NCI-H2029 (cell line): ENCODE measurements at regions not wholly inside any gene's neighbourhood (a gene's known extent, or its start where the extent isn't known, plus 50 kb on each side); places are given as distances from the start of the nearest gene placed in this dataset.
"Not testable (repeated sequence)": the region's sequence is repeated elsewhere in the genome, so short reads cannot be mapped to it uniquely, and the experiment has no call there.

Source experiments
- DNase-seq: peaks from one replicate; lab custom pipeline; 2025; lab: John Stamatoyannopoulos, UW

DNA sequence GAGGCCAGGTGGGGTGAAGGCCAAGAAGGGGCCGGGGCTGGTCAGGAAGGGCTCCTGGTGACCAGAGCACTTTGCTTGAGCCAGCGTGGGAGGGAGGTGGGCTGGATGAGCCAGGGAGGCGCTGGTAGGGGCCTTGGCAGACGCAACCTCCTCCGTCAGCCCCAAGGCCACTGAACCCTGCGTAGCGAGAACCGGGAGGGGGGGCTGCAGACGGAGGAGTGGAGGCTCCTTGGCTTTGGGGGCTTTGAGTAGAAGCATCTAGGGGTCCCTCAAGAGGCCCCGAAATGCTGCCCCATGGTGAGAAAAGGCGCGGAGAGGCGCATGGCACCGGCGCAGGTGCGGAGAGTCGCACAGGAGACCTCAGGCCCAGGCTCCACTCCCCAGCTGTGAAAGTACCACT is 1888.0 kb upstream of the CDH9 start:
- no peak for DNase-seq

DNA sequence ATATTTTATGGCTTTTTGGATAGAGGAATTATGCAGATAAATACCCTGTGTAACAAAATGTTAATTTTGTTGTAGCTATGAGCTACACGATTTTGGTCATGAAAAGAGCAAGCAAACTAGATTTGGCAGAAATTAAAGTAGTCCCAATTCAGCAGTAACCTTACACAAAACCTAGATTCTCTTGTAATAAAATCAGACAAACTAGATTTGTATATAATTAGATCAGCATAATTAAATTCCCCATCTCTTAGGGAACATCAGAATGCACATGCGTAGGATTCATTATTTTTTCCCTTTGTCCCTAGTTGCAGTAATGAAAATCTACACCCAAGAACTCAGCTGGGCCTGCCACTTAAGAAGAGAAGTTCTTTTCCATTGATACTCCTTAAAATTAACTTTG is 1879.2 kb upstream of the CDH9 start:
- DNase-seq: no peak

DNA sequence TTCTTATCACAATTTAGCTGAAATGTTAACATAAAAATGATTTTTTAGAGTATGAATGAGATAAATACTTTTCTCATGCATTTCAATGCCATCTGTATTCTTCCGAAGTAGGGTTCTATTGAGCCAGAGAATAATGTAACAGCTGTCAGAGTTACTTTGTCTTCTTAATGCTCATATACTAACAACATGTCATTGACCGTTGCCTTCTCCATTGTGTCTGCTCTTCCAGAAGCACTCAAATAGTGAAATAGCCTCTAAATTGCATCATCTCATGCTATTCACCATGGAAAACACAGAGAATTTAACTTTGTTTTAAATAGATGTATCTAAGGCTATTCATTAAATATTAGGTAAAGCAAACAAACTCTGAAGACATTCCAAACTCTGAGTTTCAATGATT is 1875.9 kb upstream of the CDH9 start:
- no peak for DNase-seq

DNA sequence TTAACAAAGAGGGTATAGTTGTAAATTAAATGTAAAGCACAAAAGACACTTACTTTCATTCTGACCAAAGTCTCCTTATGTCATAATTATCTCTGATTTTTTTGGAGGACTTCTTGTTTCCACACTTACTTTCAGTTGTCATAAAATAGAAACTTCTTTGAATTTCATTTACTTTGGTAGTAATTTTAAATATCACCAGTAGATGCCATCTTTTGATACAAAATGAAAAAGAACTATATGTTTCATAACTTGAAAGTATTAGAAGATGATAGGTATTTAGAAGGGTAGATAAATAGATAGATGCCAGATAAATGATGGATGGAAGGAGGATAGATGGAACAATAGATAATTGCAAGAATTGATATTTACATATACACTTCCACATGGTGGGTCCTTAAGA is 1865.3 kb upstream of the CDH9 start:
- DNase-seq: no peak

DNA sequence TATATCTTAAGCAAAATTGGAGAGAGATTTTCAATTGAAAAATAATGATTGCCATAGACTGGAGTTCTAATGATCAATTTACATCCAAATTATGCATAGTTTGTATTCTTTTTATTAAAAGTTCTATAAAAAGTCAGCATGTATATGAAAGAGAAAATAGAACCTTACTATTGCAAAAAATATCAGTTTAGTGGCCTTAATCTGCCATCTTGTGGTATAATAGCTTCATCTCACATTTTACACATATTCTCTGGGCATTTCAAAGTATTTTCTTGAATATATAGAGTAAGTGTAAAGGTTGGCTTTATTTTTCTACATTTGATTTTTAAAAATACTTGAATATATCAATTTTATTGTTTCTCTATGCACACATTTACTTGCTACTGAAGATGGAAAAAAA is 1858.6 kb upstream of the CDH9 start:
- no peak for DNase-seq

DNA sequence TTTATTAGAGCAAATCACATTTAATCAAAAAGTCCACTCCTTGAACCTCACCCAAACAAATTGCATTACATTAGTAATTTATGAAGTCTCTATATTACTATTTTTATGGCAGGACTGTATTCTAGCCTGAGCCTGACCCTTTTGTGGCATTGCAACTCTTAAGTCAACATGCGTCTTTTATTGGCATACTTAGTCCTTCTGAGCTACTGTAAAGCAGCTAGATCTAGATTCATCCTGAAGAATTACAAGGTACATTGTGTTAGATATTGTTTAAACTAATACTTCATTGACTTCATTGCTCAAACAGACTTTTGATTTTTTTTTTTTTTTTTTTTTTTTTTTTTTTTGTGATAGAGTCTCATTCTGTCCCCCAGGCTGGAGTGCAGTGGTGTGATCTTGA is 1842.5 kb upstream of the CDH9 start:
- no peak for DNase-seq

DNA sequence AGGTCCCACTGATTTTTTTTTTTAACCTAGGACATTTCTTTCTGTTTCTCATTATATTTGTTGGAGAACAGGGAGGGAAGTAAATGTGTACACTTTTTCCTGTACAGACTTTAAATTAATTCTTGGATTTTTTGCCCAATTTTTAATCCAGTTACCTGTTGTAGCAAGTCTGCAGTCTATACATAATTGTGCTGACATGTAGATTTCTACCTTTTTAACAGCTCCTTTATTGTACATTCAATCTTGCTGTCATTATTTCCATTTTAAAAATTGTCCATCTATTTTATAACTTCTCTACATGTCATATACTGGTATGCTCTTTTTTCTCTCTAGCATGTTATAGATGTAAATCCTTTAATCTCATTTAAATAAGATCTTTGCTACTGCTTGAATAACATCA is 1838.7 kb upstream of the CDH9 start:
- DNase-seq: no peak

DNA sequence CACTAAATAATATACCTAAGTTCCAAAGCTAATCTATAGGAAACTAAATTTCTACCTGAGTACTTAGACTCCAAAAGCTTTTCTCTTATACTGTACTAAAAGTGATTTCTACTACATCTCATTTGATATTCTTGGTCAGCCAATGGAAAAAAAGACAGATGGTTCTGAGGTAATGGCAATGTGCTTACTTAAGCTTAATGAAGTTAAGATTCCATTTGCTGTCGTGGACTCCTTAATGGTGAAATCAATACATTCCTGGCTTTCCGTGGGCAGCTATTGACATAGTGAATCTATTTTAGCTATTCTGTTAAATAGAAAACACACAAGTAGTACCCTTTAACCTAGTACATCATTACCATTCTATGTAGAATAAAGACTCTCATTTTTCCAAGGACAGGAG is 1825.6 kb upstream of the CDH9 start:
- no peak for DNase-seq

DNA sequence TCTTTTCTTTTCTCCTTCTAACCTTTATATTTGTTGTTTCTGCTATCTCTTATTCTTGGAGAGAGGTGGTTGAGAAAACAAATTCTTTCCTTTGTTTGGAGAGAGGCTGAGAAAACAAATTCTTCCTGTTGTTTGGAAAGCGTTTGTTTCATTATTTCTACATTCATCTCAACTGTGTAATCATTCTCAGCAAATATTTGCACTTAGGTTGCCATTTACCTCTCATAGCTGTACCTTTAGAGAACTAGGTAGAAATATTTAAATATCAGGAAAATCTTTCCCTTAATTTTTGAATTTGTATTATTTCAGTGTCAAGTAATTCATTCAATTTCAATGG is 1824.4 kb upstream of the CDH9 start:
- peak; percentile 26 for DNase-seq

DNA sequence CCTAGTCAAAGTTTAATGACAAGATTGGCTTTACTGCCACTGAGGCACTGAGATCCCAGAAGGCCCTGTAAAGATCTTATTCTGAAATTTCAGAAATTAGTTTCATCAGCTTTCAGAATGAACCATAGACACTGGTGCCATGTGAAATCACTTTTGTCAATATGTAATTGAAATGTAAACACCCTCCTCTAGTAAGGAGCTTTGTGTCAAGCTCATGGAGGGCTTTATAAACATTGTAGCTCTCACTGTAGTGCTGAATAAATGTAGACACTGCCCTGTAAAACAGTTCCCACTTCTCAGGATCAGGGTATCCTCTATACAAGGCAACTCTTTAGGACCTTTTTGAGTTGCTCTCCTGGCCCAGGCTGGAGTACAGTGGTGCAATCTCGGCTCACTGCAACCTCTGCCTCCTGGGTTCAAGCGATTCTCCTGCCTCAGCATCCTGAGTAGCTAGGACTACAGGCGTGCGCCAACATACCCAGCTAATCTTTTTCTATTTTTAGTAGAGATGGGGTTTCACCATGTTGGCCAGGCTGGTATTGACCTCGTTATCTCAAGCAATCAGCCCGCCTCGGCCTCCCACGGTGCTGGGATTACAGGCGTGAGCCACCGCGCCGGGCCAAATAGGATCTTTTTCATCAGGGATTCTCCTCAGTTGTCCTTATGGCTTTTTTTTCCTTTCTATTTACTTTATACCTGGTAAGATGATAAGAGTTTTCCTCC is 1823.9 kb upstream of the CDH9 start:
- peak; percentile 26 for DNase-seq

DNA sequence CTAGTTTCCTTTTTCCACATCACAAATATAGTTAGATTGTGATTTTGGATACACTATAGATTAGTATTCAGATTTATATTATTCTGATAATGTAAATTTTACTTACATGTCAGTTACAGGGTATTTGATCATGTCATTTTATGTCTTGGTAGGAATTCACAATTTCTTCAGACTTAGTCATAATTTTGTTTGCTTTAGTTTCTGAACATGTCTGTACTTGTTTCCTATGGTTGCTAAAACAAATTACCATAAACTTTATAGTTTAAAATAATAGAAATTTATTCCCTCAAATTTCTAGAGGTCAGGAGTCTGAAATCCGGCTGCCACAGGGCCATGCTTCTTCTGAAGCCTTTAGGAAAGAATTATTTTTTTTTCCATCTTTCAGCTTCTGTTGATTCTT is 1817.2 kb upstream of the CDH9 start:
- DNase-seq: no peak

DNA sequence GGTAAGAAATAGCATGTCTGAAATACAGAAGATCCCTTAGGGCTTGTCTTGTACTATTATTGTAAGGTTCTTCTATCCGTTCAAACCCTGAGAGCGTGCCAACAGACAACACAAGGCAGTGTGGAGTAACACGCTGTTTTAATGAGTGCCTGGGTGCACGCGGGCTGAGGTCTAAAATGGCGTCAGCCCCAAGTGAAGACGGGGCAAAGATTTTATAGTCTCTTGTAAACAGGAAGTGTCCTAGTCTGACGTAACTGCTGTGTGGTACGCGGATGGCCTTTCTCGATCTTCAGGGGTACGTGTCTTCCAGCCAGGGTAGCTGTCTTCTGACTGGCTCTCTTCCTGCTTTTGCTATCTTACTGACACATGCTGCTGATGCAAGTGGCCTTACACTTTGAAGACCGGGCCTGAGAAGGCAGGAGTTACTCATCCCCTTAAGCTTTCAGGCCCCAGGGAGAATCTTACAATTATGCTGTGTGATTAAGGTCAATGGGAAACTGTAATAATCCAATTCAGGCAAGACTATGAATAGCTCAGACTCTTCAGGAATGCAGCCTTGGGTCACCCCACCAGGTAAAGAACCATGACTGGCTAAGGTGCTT is 1812.0 kb upstream of the CDH9 start:
- DNase-seq: no peak

DNA sequence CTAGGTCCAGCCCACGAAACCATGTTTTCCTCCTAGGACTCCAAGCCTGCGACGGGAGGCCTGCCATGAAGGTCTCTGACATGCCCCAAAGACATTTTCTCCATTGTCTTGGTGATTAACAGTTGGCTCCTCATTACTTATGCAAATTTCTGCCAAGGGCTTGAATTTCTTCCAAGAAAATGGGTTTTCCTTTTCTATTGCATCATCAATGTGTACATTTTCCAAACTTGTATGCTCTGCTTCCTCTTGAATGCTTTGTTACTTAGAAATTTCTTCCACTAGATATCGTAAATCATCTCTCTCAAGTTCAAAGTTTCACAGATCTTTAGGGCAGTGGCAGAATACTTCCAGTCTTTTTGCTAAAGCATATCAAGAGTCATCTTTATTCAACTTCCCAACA is 1792.7 kb upstream of the CDH9 start:
- no peak for DNase-seq

DNA sequence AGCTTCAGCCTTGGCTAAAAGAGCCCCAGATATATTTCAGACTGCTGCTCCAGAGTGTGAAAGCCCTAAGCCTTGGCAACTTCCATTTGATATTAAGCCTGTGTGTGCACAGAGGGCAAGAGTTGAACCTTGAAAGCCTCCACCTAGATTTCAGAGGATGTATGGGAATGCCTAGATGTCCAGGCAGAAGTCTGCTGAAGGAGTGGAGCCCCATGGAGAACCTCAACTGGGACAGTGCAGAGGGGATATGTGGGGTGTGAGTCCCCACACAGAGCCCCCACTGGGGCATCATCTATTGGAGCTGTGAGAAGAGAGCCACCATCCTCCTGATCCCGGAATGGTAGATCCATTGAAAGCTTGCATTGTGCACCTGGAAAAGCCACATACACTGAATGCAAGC is 1784.8 kb upstream of the CDH9 start:
- DNase-seq: no peak

DNA sequence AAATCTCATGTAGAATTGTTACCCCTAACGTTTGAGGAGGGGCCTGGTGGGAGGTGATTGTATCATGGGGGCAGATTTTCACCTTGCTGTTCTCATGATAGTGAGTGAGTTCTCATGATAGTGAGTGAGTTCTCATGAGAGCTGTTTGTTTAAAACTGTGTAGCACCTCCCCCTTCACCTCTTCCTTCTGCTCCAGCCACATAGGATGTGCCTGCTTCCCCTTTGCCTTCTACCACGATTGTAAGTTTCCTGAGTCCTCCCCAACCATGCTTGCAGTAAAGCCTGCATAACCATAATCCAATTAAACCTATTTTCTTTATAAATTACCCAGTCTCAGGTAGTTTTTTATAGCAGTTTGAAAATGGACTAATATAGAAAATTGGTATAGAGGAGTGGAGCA is 1783.7 kb upstream of the CDH9 start:
- DNase-seq: no peak

DNA sequence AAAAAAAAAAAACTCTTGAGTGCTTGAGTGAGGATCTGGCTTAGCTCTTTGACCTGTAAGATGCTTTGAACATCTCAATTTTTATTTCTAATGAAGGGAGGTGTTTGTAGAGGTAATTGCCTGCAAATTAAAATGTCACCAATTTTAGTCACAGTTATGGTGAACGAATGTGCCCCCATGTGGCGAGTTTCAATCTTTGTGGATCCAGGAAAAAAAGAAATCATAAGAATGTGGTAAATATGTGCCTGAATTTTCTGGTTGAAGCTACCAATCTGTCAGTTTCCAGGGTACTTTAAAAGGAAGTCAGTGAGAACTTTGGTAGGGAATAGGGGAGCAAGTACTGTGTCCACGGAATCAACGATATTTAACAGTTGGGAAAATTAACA is 1772.4 kb upstream of the CDH9 start:
- DNase-seq: no peak

DNA sequence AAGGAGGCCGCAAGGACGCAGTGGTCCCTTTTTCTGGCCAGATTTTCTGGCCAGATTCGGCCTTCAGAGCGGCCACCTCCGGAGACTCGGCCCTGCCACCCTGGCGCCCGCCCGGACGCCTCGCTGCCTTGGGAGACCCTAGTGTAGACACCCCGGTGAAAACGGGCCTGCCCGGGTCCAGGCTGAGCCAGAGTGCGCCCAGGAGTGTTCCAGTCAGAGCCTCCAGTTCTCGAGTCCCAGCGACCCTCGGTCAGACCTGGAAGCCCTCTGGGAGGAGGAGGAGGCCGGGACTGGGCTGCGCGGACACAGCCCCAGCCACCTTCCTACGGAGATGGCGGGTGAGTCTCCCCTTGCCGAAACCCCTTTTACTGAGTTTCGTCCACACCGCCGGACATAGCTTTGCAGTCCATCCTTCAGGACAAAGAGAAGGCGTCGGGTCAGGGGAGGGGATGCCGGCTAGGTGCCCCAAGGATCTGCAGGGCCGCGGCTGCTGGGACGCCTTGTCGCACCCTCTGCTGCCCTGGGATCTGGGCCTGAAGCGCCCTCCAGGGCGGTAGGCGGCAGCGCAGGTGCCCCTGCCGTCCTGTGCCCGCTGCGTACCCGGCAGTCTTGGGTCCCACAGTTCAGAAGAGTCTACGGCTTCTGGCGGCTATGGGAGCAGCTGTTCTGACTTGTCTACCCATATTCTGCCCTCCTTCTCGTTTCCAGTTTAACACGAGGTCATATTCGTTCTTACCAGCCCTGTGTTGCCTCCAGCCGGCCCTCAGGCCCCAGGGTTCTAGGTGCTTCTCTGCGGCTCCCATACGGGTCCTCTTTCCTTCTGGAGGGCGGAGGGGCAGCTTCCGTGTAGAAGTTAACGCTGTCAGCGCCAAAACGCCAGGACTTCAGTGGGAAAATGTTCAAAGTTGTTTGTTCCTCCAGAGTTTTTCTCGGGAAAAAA is 1771.7 kb upstream of the CDH9 start:
- no peak for DNase-seq

DNA sequence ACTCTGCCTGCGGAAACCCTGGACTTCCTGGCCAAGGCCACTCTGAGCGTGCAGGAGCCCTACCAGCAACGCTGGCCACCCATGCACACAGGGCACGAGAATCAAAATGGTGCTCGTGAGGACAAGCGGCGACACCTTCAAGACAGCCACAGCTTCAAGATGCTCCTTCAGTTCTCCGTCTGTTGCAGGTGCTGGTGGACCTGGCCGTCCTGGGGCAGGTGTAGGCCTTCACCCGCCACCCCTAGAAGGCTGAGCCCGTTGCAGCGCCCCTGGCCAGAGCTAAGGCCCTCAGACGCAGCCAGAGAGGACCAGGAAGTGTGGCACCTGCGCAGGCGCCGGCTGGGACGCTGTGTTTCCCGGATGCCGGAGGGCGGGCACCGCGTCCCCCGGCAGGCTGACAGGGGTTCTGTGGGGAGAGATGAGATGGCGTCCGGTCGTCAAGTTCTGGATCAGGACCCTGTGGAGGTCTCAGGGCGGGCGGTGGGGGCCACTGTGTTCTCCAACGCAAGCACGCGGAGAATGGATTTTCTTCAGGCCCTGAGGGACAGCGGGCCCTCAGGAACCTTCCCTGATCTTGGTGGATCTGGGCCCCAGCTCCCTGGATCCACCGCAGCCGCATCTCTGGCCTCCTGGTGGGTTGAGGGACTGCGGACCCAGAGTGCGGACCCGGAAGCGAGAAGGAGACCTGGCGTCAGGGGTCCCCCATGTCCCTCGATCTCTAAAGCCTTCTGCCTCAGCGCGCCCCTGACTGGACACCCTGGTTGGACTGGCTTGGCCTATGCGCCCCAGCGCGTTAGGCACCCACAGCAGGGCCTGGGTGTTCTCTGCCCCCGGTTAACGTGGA is 1770.8 kb upstream of the CDH9 start:
- DNase-seq: no peak

DNA sequence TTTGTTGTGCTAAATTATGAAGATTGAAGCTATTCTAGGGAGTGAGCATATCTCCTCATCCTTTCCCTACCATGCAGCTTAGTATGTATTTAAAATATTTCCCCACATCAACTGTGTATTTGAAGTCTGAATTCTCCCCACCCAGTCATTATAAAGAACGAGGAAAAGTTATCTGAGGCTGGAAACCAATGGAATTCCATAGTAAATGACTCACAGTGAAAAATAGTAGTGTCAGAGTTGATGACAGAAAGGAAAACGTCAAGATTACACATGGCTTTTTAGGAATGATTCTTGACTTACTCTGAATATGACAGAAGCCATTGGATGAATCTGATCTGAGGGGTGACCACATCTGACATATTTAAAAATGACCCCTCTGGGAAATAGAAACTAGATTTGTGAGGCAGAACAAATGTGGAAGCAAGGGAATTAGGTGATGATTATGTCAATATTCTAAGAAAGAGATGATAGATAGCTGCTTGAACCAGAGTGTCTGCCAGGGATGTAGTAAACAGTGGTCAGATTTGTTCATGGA is 1768.9 kb upstream of the CDH9 start:
- DNase-seq: no peak

DNA sequence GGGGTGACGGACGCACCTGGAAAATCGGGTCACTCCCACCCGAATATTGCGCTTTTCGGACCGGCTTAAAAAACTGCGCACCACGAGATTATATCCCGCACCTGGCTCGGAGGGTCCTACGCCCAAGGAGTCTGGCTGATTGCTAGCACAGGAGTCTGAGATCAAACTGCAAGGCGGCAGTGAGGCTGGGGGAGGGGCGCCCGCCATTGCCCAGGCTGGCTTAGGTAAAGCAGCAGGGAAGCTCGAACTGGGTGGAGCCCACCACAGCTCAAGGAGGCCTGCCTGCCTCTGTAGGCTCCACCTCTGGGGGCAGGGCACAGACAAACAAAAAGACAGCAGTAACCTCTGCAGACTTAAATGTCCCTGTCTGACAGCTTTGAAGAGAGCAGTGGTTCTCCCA is 1760.6 kb upstream of the CDH9 start:
- not testable (repeated sequence) for DNase-seq

DNA sequence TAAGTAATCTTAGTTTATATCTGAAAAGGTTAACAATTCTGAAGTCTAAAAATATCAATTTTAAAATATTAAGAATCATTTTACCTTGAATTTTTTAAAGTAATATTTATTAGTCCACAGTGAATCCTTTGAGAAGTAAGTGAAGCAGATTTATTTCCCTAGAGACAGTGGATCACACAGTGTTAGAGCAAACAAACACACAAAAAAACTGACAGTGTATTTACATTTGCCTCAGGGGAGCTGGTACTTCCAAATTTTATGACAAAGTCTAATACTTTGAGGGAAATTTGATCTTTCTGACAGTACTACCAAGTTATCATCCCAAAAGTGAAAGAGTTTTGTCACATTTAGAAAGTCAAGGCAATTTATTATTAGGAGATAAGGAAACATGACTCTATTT is 1750.6 kb upstream of the CDH9 start:
- no peak for DNase-seq

DNA sequence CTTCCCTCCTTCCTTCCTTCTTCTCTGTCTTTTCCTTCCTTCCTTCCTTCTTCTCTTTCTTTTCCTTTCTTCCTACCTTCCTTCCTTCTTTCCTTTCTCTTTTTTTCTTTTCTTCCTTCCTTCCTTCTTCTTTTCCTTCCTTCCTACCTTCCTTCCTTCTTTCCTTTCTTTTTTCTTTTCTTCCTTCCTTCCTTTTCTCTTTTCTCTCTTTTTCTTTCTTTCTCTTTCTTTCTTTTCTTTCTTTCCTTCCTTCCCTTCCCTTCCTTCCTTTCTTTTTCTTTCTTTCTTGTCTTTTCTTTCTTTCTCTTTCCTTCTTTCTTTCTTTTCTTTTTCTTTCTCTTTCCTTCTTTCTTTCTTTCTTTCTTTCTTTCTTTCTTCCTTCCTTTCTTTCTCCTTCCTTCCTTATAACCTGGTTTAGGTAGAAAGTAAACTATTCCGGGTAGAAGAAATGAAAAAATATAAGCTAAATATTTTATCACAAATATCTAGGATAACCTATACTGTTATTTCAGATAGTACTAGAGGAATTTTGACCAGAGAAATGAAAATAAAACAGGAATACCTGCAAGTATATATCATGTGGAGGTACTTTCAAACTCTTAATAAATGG is 1741.8 kb upstream of the CDH9 start:
- no peak for DNase-seq
